GM18520 (cell line): ENCODE measurements at regions not wholly inside any gene's neighbourhood (a gene's known extent, or its start where the extent isn't known, plus 50 kb on each side); places are given as distances from the start of the nearest gene placed in this dataset.

Experiments used
- ATAC-seq: cut with Tn5 transposase; IDR thresholded peaks from one replicate; pipeline ENCODE4 v1.9.1; 2021; ENCODE audit not compliant: unreplicated experiment

DNA sequence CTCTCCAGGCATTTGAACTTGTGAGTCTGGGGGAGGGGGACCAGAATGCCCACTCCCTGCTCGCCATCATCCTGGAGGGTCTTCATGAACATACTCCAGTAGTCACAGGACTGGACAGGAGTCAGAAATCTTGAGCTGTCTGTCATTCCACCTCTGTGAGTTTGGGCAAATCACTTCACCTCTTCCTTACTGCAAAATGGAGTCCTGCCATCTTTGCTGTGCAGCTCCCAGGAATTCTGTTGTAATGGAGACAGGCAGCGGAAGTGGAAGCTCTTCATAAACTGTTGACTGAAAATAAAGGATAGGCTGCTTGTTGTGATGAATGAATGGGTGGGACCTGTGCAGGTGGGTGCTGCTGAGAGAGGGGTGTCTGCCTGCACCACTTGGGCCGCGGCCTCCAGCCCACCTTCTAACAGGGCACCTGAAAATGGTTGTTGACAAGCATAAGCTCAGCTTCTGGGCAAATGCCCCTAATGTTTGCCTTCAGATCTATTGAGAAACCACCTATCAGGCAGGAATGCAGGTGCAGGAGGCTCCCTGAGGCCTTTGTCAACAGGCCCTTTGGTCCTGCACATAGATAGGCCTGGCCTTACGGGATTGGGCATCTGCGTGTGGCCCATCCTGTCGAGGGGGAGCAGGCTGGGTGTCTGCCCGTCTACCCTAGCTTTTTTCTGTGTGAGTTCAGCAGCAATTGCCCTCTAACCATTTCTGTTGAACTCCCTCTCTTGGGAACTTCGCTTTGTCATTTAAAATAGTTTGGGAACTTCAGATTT is 321.0 kb downstream of the RPS6KC1 start:
- ATAC-seq, result no peak

DNA sequence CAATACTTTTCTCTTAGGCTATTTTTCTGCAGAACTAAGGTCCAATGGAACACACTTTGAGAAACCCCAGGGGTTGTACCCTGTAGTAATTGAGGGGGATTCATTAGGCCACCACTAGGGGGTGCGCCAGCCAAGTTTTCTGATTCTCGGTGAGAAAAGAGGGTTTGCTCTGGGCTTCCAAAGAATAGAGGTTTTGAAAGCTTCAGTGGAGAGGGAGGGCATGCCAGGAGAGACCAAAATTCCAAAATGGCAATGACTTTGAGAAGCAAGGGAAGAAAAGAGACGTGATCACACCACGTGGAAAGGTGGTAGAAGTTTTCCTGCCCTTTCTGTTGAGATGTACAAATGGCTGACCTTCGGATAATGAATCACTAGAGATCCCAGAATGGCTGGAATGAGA is 323.3 kb downstream of the RPS6KC1 start:
- ATAC-seq, result no peak

DNA sequence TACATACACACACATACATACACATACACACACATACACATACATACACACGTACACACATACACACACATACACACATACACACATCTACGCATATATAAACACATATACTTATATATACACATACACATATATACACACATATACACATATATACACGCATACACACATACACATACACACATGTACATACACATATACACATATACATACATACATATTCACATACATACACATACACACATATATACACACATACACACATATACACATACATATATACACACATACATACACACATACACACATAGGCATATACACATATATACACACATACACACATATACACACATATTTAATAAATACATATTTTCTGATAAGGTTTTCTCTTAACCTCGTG is 324.0 kb downstream of the RPS6KC1 start:
- no peak for ATAC-seq

DNA sequence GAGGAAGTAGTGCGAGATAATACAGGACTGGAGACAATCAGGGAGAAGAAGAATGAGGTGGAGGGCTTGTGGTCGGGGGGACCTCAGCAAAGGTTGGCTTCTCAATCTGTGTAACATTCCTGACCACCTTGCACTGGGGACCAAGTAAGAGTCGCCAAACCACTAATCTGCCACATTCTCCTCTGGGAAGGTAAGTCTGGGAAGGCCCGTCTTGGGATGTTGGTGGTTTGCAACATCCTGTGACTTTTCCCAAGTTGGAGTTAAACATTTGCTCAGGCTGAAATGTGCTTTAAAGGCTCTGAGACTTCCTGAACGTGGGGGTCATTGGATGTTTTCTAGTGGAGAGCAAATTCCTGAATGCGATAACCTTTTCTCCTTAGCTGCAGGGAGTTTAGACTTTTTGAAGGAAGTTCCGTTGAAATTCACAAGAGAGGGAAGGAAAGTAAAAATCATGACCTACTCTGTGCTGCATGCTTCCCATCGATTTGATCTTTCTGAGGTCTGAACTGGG is 325.9 kb downstream of the RPS6KC1 start:
- no peak for ATAC-seq

GRCh38 chr1:213380865-213381264 is 329.8 kb downstream of the RPS6KC1 start:
- ATAC-seq, result no peak

DNA sequence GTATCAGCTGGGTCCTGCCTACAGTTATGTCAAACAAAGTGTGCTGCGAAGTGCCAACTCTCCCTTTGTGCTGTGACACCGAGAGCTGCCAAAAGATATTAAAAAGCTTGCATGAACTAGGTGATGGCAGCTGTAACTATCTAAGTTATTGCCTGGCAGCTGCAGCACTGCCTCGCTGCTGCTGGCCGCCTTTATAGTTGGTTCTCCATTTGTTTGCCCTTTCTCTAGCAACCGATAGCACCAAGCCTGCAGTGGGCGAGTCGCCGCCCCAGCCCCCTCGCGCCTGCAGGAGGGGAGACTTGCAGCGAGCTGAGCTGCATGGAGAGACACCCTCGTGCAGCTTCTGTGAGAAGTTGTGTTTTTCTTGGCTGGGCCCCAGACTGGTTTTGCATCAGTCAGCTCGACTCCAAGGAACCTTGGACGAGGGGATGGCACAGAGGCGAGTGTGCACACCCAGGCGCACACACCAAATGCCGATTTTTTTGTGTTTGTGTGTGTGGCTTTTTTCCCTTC is 330.6 kb downstream of the RPS6KC1 start:
- no peak for ATAC-seq

GRCh38 chr1:213383465-213383864 is 332.4 kb downstream of the RPS6KC1 start:
- ATAC-seq, result no peak

DNA sequence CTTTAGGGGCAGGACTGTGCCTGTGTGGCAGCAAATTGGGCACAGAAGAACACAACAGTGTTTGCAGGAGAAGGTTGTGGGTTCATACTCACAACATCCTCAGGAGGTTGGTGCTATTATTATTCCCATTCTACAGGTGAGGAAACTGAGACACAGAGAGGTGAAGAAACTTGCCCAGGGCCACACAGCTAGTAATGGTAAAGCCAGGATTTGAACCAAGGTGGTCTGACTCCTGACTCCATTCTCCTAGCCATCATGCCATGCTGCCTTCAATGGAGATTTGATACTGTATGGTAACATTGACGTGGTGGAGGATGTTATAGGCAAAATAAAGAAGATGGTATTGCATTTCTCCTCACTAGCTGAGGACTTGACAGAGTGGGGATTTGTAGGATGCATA is 334.2 kb downstream of the RPS6KC1 start:
- ATAC-seq, result no peak

DNA sequence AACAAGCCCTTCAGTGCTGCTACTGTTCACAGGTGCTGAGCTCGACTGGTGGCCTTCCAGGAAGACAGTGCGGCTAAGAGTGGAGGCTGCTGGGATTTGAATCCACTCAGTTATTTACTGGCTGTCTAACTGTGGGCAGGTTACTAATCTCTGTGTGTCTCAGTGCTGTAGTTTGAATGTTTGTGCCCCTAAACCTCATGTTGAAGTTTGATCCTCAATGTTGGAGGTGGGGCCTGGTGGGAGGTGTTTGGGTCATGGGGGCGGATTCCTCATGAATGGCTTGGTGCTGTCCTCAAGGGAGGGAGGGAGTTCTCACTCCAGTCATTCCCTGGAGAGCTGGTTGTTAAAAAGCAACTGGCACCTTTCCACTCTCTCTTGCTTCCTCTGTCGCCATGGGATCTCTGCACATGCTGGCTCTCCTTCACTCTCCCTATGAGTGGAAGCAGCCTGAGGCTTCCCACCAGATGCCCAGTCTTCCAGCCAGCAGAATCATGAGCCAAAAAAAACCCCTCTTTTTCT is 334.8 kb downstream of the RPS6KC1 start:
- no peak for ATAC-seq

DNA sequence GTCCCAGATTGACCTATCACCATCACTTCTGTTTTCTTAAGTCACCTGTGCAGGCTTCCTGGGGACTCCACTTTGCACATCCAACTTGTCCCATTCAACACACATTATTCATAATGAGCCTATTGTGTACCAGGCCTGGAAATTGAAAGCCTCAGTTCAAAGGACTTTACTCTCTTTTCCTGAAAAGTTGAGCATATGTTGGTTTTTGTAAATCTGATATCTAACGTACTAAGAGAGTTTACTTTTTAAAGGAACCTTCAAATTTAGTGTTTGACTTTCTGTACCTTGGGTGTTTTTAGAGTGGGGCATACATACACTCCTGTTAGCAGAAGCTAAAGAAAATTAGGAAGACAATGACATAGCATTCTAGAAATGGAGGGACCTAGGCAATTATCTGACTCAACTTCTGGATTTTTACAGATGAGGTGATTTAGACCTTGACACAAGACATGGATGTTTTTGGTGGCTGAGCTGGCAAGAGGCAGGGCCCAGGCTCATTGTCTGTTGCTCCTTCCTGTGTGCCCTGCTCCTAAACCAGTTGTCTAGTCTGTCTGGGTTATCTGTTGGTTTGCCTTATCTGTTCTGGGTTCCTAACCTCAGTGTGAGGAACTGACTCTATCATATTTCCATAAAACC is 336.5 kb downstream of the RPS6KC1 start:
- no peak for ATAC-seq

DNA sequence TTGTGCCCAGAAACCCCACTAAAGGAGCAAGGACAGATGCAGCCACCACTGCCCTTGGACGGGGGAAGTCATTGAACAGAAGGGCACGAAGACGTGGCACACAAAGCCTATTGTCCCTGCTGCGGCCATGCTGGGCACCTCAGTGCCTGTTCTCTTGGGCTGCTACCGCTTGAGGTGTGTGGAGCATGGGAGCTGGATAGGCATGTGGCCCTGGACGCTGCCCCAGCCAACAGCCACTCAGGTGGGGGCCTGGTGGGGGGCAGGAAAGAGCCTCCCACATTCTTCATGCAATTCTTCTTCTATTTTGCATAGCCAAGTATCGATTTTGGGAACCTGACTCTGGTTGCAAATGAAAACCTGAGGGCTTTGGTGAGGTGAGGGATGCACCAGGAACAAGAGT is 337.2 kb downstream of the RPS6KC1 start:
- no peak for ATAC-seq

DNA sequence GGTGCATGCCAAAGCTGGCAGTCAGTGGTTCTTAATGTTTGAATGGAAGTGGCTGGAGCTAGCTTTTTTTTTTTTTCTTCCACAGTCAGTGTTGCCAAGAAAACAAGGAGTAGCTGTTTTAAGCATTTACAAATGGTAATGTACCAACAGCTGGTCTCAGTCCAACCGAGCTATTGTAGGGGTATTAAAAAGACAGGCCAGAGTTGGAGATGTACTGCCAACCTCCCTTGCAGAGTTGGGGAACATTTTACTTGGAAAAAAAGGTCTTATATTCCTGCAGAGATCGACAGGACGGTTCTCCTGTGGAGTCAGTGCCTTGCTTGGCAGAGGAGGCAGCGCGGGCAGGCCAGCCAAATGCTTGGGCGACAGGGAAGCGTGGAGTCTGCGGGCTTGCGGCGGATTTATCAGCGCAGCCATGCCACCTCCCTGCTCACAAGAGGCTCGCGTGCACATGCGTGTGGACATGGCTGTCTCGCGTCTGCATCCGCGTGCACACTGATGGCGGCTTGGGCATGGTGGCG is 338.1 kb downstream of the RPS6KC1 start:
- no peak for ATAC-seq

DNA sequence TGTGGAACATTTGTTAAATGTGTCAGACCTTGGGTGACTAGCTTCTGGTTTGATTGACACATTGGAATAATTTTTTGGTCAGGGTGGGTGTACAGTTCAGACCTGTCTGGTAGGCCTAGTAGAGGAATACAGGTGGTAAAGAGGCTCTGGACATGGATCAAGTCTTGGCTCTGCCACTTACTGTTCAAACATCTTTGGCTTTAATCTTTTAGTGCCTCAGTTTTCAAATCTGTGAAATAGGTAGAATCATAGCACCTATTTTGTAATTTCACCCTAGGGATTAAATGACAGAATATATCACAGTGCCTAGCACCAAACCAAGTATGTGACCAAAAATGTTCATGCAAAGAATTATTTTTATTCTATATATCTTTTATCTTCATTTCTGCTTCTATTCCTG is 340.4 kb downstream of the RPS6KC1 start:
- ATAC-seq, result no peak

GRCh38 chr1:213393860-213394259 is 342.8 kb downstream of the RPS6KC1 start:
- ATAC-seq, result no peak

DNA sequence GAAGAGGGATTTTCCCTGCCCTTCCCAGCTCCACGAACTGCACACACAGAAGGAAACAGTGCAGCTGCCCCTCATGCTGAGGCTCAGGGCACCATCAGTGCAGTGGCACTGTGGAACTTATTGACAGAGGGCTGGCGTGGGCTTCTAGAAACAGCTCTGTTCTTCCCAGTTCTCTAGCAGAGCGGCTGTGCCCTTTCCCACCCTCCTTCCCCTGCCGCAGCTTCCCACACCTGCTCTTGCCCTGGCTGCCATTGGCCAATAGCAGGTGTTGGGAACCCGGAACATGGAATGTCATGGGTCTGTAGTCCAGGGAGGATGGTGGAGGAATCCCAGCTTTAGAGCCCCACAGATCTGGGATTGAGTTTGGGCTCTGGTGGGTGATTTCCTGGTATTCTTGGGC is 343.8 kb downstream of the RPS6KC1 start:
- ATAC-seq, result no peak

DNA sequence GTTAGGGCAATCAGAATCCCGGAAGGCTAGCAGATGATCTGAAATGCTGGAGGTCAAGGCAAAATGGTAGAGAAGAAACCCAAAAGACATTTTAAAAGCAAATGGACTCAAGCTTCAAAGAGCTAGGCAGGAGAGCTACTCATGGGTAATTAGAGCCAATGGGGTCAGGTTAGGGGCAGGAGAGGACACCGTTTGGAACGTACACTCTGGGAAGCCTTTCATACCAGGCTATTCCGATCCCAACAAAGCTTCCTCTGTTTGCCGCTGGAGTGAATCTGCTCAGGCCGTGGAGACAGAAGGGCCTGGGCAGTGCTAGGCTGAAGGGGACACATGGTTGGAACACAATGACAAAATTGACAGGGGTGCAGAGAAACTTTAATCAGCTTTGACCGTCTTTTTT is 346.6 kb downstream of the RPS6KC1 start:
- no peak for ATAC-seq

GRCh38 chr1:213399695-213400094 is 348.7 kb downstream of the RPS6KC1 start:
- ATAC-seq, result no peak

GRCh38 chr1:213409208-213409631 is 358.2 kb downstream of the RPS6KC1 start:
- ATAC-seq, result no peak

DNA sequence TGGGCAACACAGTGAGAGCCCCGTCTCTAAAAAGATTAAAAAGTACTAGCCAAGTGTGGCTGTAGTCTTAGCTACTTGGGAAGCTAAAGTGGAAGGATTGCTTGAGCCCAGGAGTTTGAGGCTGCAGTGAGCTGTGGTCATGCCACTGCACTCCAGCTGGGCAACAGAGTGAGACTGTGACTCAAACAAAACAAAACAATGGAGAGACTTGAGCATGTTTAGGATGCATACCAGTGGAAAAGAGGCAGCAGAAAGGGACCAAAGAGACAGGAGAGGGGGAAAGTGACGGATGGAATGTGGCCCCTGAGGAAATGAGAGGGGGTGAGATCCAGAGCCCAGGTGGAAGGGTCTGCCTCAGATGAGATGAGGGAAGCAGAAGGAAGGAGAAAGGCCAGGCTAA is 358.9 kb downstream of the RPS6KC1 start:
- ATAC-seq, result no peak

- ATAC-seq, result no peak
Observed at GRCh38 chr1:213414346-213414745, 363.3 kb downstream of the RPS6KC1 start.

DNA sequence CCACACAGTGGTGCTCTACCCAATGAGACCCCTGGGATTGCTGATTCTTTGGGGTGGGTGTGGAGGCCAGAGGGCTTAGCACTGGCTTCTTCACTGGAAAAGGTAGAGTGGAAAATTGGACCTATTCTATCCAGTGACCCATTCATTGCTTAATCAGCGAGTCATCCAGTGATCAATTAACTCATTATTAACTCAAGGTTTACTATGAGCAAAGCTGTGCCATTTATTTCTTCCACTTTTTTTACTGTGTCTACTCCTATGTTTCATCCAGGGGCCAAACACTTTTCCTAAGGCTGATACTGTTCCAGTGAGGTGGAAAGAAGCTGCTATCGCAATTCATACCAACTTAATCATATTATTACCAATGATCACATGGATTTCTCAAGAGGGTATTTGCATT is 363.9 kb downstream of the RPS6KC1 start:
- ATAC-seq, result no peak
